GM18909 (cell line): ENCODE measurements at regions not wholly inside any gene's neighbourhood (a gene's known extent, or its start where the extent isn't known, plus 50 kb on each side); places are given as distances from the start of the nearest gene placed in this dataset.

ENCODE experiments used
- ATAC-seq: cut with Tn5 transposase; IDR thresholded peaks from one replicate; pipeline ENCODE4 v1.9.1; 2021; ENCODE audit warnings: mild to moderate bottlenecking; ENCODE audit not compliant: unreplicated experiment, poor library complexity

GRCh38 chr2:59575191-59575590 is 978.3 kb downstream of the BCL11A start:
- no peak for ATAC-seq

GRCh38 chr2:59572227-59572626 is 981.2 kb downstream of the BCL11A start:
- ATAC-seq, result no peak

- ATAC-seq, result no peak
Observed at GRCh38 chr2:59570818-59571217, 982.6 kb downstream of the BCL11A start.

- ATAC-seq, result no peak
Observed at GRCh38 chr2:59569124-59569523, 984.3 kb downstream of the BCL11A start.

GRCh38 chr2:59568461-59568860 is 985.0 kb downstream of the BCL11A start:
- ATAC-seq, result no peak

GRCh38 chr2:59567151-59567550 is 986.3 kb downstream of the BCL11A start:
- no peak for ATAC-seq

- no peak for ATAC-seq
Observed at GRCh38 chr2:59566739-59567138, 986.7 kb downstream of the BCL11A start.

GRCh38 chr2:59561281-59561680 is 992.2 kb downstream of the BCL11A start:
- no peak for ATAC-seq

- no peak for ATAC-seq
Observed at GRCh38 chr2:59560769-59561168, 992.7 kb downstream of the BCL11A start.

GRCh38 chr2:59540864-59541263 is 1012.6 kb downstream of the BCL11A start:
- ATAC-seq, result no peak

- ATAC-seq, result no peak
Observed at GRCh38 chr2:59538398-59538911, 1015.0 kb downstream of the BCL11A start.

GRCh38 chr2:59532808-59533207 is 1020.6 kb downstream of the BCL11A start:
- ATAC-seq, result no peak

- ATAC-seq, result no peak
Observed at GRCh38 chr2:59530258-59530657, 1023.2 kb downstream of the BCL11A start.

- no peak for ATAC-seq
Observed at GRCh38 chr2:59529726-59530125, 1023.7 kb downstream of the BCL11A start.

GRCh38 chr2:59528525-59528924 is 1024.9 kb downstream of the BCL11A start:
- ATAC-seq, result no peak

- no peak for ATAC-seq
Observed at GRCh38 chr2:59502981-59503380, 1050.5 kb downstream of the BCL11A start.

- no peak for ATAC-seq
Observed at GRCh38 chr2:59490994-59491393, 1062.5 kb downstream of the BCL11A start.

- no peak for ATAC-seq
Observed at GRCh38 chr2:59490192-59490591, 1063.3 kb downstream of the BCL11A start.

GRCh38 chr2:59484673-59485072 is 1068.8 kb downstream of the BCL11A start:
- ATAC-seq, result no peak

GRCh38 chr2:59463426-59463825 is 1090.0 kb downstream of the BCL11A start:
- ATAC-seq, result no peak

GRCh38 chr2:59462422-59463197 is 1090.8 kb downstream of the BCL11A start:
- no peak for ATAC-seq

GRCh38 chr2:59461127-59461526 is 1092.3 kb downstream of the BCL11A start:
- no peak for ATAC-seq
